ENCODE measurements at regions not wholly inside any gene's neighbourhood (a gene's known extent, or its start where the extent isn't known, plus 50 kb on each side); places are given as distances from the start of the nearest gene placed in this dataset.

- Histone ChIP-seq H3K36me3 (ENCODE audit: control insufficient read depth, insufficient read depth, low read length) (no peaks in the 10 kb centered on the region), H3K4me3 (no peak overlapping the region), H3K79me2 (ENCODE audit: control insufficient read depth, insufficient read depth, low read length) (no peaks in the 10 kb centered on the region), H3K4me2 (ENCODE audit: insufficient read depth, low read length) (no peak overlapping the region), H4K20me1 (replicated peaks; ENCODE audit: control insufficient read depth, insufficient read depth, low read length) (no peaks in the 10 kb centered on the region), H3K9me3 (replicated peaks; ENCODE audit: control insufficient read depth, insufficient read depth, low read depth, low read length) (no peaks in the 10 kb centered on the region), H3K9me1 (ENCODE audit: control insufficient read depth, insufficient read depth, low read length) (no peaks in the 10 kb centered on the region), H3K9ac (ENCODE audit: insufficient read depth in 1 of 2, low read depth in 2 of 2, low read length in 2 of 2) (no peak overlapping the region), H3K27me3 (ENCODE audit: control insufficient read depth in 2 of 2, insufficient read depth in 2 of 2, low read length in 2 of 2) (peaks cover 0 to 6% of the 10 kb centered on the region in 2 experiments; a peak in 2 of 5 replicates), H3K27ac (ENCODE audit: extremely low read depth, low read depth, low read length) (no peak overlapping the region), H2AFZ (ENCODE audit: low read depth, low read length) (no peak overlapping the region), H3K4me1 (replicated peaks in 1 of 2; ENCODE audit: control insufficient read depth in 2 of 2, insufficient read depth in 2 of 2, low read length in 2 of 2) (no peaks in the 10 kb centered on the region)
- POLR2A ChIA-PET = interaction anchor here (0.7 to 1.4 kb wide), 3 partner anchors 12 to 447 kb away, joined by 4 to 9 read pairs (median 4); no protein-coding TSS in a partner anchor
- in situ Hi-C loops (cut with MboI) (no loop called here), intact Hi-C loops (cut with micrococcal nuclease) (no loop called here)
- ATAC-seq (no peak), DNase-seq (ENCODE audit: extremely low read depth in 1 of 4, low spot score in 3 of 4) (no peak), FAIRE-seq (no peak)
- CTCF ChIA-PET (ENCODE audit: low intra/inter-chr PET ratio) = no interaction called here
- 3% methylated on average over 5 of the region's 5 CpGs for WGBS (ENCODE audit: insufficient coverage, low coverage, missing lambda C conversion rate)
- no TSS peak for BruUV-seq (replicated peaks)
- no peak for TF ChIP-seq REST (IDR thresholded peaks at IDR 0.05; ENCODE audit: borderline replicate concordance)
- no peak for TF ChIP-seq REST (CRISPR knock-in tag; IDR thresholded peaks at IDR 0.05; ENCODE audit: low read depth)
- TF ChIP-seq ETV5 (CRISPR knock-in tag; IDR thresholded peaks at IDR 0.05; ENCODE audit: low read depth) = no peak
- TF ChIP-seq ETV1 (tag; conservative IDR thresholded peaks at IDR 0.05; ENCODE audit: low read depth) = no peak
- TF ChIP-seq ZNF24 (IDR thresholded peaks at IDR 0.05) = no peak
- TF ChIP-seq CHD4 (IDR thresholded peaks at IDR 0.05; ENCODE audit: insufficient read depth, insufficient replicate concordance, low read depth, low read length, poor library complexity, severe bottlenecking) = no peak
- no peak for TF ChIP-seq TGIF2 (CRISPR knock-in tag; IDR thresholded peaks at IDR 0.05)
- no peak for TF ChIP-seq RBM25 (IDR thresholded peaks at IDR 0.05; ENCODE audit: low read depth, low read length, severe bottlenecking)
- TF ChIP-seq RB1 (IDR thresholded peaks at IDR 0.05; ENCODE audit: low read depth) = no peak
- TF ChIP-seq GATAD2A (IDR thresholded peaks at IDR 0.05) = no peak
- no peak for TF ChIP-seq CBX2 (IDR thresholded peaks at IDR 0.05; ENCODE audit: insufficient read depth, low read length, poor library complexity, severe bottlenecking)
- TF ChIP-seq ARID2 (IDR thresholded peaks at IDR 0.05) = no peak
- no peak for TF ChIP-seq RNF2 (IDR thresholded peaks at IDR 0.05)
- TF ChIP-seq ZNF707 (CRISPR knock-in tag; conservative IDR thresholded peaks at IDR 0.05) = no peak
- TF ChIP-seq MAFF (IDR thresholded peaks at IDR 0.05; ENCODE audit: low read length) = no peak
- no peak for TF ChIP-seq ELF1 (tag; IDR thresholded peaks at IDR 0.05)
Measured at GRCh38 chr21:28852706-28853105, 140.0 kb downstream of the LTN1 start.
